Lower leg skin (tissue), 4 donors: ENCODE measurements at regions not wholly inside any gene's neighbourhood (a gene's known extent, or its start where the extent isn't known, plus 50 kb on each side); places are given as distances from the start of the nearest gene placed in this dataset.
"Not testable (repeated sequence)": the region's sequence is repeated elsewhere in the genome, so short reads cannot be mapped to it uniquely, and the experiment has no call there.

Experiments used
- DNase-seq, 2 donors: peaks; one replicate each; pipeline ENCODE4 v3.0.0-alpha.2; 2019; ENCODE audit warnings: low spot score in 2 of 2
- H3K4me3 ChIP-seq: fragments of 200-600 bp; sonication (generic); 2 replicates; pipeline ENCODE4 v1.5.1; 2017; ENCODE audit warnings: mild to moderate bottlenecking, low read depth; ENCODE audit not compliant: poor library complexity, severe bottlenecking
- CTCF ChIP-seq, 3 donors: fragments of 450-650 bp; IDR thresholded peaks; one replicate each; pipeline ENCODE4 v1.5.1; 2016; ENCODE audit warnings: antibody characterized with exemption in 3 of 3, mild to moderate bottlenecking in 3 of 3, moderate library complexity in 2 of 3
- POLR2A ChIP-seq, 2 donors: fragments of 450-650 bp; IDR thresholded peaks; one replicate each; pipeline ENCODE4 v1.6.1; 2016 to 2017; ENCODE audit warnings: antibody characterized with exemption in 2 of 2, mild to moderate bottlenecking in 1 of 2, moderate library complexity in 1 of 2
- WGBS, 2 donors: methylation state at CpG; one replicate each; pipeline ENCODE4 v1.1.5; 2018; 5-methylcytosine and 5-hydroxymethylcytosine counted together
- intact Hi-C: fragments of 100-400 bp; cut with DNase I; formaldehyde crosslinking; loops from one replicate; pipeline ENCODE4 v1.15.0; 2023; ENCODE audit warnings: low total_unique reads

GRCh38 chr12:91640021-91640420 is 457.4 kb upstream of the DCN start:
- 53 to 60% methylated on average over 2 of the region's 2 CpGs for WGBS, 2 donors
- no peak for DNase-seq
- intact Hi-C loops, result no loop called here
- TF ChIP-seq POLR2A (IDR thresholded peaks at IDR 0.05), result no peak
- TF ChIP-seq CTCF (IDR thresholded peaks at IDR 0.05), result no peak
- H3K4me3 ChIP-seq, result no peak overlapping the region

- DNase-seq, result no peak
Measured at GRCh38 chr12:91639327-91639726, 456.7 kb upstream of the DCN start.

DNA sequence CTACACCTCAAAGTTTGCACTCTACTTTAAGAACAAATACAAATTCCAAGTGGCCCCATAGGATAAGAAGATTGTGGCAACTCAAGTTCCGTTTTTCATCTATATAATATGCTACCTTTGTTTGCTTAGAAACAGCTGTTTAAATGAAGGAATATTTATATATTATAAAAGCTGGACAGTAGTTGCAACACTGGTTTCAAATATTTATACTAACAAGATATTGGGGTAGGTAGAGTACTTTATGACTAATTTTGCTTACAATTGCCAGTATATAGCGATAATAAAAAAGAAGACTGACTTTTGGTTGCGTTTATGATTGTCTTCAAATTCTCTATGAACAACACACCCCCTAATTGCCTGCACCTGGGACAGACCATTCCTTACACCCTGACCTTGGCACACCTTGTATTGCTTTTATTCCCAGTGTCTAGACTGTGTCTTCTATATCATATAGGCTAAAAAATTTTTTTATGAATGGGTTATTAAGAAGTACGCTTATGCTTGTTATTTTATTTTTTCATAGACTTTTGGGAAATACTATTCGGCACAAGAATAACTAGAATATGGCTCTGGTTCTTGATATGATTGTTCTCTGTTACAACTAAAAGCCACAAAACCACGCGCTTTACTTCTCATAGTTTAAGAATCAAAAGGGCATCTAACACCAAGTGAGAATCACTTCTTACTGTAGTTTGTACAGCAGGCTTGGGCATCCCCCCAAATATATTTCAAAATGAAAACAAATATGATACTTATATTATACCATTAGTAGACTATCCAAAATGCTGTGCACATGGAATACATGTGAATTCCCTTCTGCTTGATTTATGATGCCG is 455.4 kb upstream of the DCN start:
- 92 to 94% methylated on average over 8 of the region's 8 CpGs for WGBS, 2 donors
- intact Hi-C loops, result no loop called here
- DNase-seq, result no peak
- TF ChIP-seq POLR2A (IDR thresholded peaks at IDR 0.05), result no peak
- no peak for TF ChIP-seq CTCF (IDR thresholded peaks at IDR 0.05)
- no peak overlapping the region for H3K4me3 ChIP-seq

More at GRCh38 chr12:91639327-91639726, 456.7 kb upstream of the DCN start:
- 91 to 93% methylated on average over 3 of the region's 3 CpGs for WGBS, 2 donors
- intact Hi-C loops, result no loop called here
- no peak for TF ChIP-seq CTCF (IDR thresholded peaks at IDR 0.05)
- no peak for TF ChIP-seq POLR2A (IDR thresholded peaks at IDR 0.05)
- no peak overlapping the region for H3K4me3 ChIP-seq

DNA sequence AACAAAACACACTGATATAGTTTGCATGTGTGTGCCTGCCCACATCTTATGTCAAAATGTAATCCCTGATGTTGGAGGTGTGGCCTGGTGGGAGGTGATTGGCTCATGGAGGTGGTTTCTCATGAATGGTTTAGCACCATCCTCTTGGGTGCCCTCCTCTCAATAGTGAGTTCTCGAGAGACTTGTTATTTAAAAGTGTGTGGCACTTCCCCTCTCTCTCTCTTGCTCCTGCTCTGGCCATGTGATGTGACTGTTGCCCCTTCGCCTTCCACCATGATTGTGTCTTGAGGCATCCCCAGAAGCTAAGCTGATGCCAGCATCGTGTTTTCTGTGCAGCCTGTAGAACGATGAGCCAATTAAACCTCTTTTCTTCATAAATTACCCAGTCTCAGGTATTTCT is 454.1 kb upstream of the DCN start:
- 79% methylated on average over 4 of the region's 4 CpGs for WGBS, 2 donors
- no peak overlapping the region for H3K4me3 ChIP-seq
- intact Hi-C loops, result no loop called here
- TF ChIP-seq CTCF (IDR thresholded peaks at IDR 0.05) (no peak), POLR2A (IDR thresholded peaks at IDR 0.05) (no peak)
- DNase-seq, result no peak

DNA sequence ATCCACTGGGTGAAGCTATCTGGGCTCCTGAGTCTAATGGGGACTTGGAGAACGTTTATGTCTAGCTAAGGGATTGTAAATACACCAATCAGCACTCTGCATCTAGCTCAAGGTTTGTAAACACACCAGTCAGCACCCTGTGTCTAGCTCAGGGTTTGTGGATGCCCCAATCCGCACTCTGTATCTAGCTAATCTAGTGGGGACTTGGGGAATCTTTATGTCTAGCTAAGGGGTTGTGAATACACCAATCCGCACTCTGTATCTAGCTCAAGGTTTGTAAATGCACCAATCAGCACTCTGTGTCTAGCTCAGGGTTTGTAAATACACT is 451.7 kb upstream of the DCN start:
- H3K4me3 ChIP-seq, intact Hi-C loops, DNase-seq: not testable (repeated sequence)
- WGBS, 2 donors, result 96 to 97% methylated on average over 2 to 3 of the region's 3 CpGs

DNA sequence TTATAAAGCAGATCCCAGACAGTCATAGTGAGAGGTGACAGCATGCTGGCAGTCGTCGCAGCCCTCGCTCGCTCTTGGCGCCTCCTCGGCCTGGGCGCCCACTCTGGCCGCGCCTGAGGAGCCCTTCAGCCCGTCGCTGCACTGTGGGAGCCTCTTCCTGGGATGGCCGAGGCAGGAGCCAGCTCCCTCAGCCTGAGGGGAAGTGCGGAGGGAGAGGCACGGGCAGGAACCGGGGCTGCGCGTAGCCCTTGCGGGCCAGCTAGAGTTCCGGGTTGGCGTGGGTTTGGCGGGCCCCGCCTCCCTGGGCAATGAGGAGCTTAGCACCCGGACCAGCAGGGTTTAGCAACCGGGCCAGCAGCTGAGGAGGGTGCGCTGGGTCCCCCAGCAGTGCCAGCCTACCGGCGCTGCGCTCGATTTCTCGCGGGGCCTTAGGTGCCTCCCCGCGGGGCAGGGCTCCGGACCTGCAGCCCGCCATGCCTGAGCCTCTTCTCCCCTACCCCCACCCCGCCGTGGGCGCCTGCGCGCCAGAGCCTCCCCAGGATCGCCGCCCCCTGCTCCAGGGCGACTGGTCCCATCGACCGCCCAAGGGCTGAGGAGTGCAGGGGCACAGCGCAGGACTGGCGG is 451.2 kb upstream of the DCN start:
- no peak overlapping the region for H3K4me3 ChIP-seq
- 96 to 98% methylated on average over 28 to 45 of the region's 47 CpGs for WGBS, 2 donors
- no peak for DNase-seq
- TF ChIP-seq CTCF (IDR thresholded peaks at IDR 0.05) (no peak), POLR2A (IDR thresholded peaks at IDR 0.05) (no peak)
- intact Hi-C loops, result no loop called here
